ENCODE measurements at regions not wholly inside any gene's neighbourhood (a gene's known extent, or its start where the extent isn't known, plus 50 kb on each side); places are given as distances from the start of the nearest gene placed in this dataset.

GRCh38 chr2:145080426-145080825 lies 560.5 kb upstream of the ZEB2 start:
- intact Hi-C loops (cut with micrococcal nuclease) = no loop called here
- ChIA-PET CTCF (no interaction called here), POLR2A (ENCODE audit: unreplicated experiment) (no interaction called here)
- no peaks in the 10 kb centered on the region for H3K9me3 ChIP-seq (ENCODE audit: low read length)
- H2AFZ ChIP-seq (ENCODE audit: low read length) = no peak overlapping the region
- no peaks in the 10 kb centered on the region for H3F3A ChIP-seq (ENCODE audit: low read length, unreplicated experiment)
- TF ChIP-seq EZH2phosphoT487 (IDR thresholded peaks at IDR 0.05; ENCODE audit: borderline replicate concordance, low read length) = no peak
- TF ChIP-seq CTCF (conservative IDR thresholded peaks at IDR 0.05; ENCODE audit: low read depth, low read length) = no peak
- TF ChIP-seq EZH2 (IDR thresholded peaks at IDR 0.05; ENCODE audit: low read length, unreplicated experiment) = no peak
- no peaks in the 10 kb centered on the region for H3K9me2 ChIP-seq (replicated peaks; ENCODE audit: low read length)
- no peaks in the 10 kb centered on the region for H3K79me2 ChIP-seq (ENCODE audit: low read length)
- H3K4me1 ChIP-seq (ENCODE audit: insufficient read depth, low read length) = no peaks in the 10 kb centered on the region
- H3K27ac ChIP-seq (ENCODE audit: low read length) = no peak overlapping the region
- no peak overlapping the region for H3K9ac ChIP-seq (ENCODE audit: low read length)
- DNase-seq (no peak), ATAC-seq (no peak)
- H3K27me3 ChIP-seq (ENCODE audit: low read length) = no peaks in the 10 kb centered on the region
- no peaks in the 10 kb centered on the region for H3K36me3 ChIP-seq (ENCODE audit: low read depth, low read length)
- no peak overlapping the region for H3K4me2 ChIP-seq (ENCODE audit: low read length)
- BruUV-seq (replicated peaks) = no TSS peak
- no peak overlapping the region for H3K4me3 ChIP-seq (ENCODE audit: low read length)
- H4K20me1 ChIP-seq (ENCODE audit: low read length) = no peaks in the 10 kb centered on the region

GRCh38 chr2:145079641-145080040 lies 559.7 kb upstream of the ZEB2 start:
- Histone ChIP-seq H3K27me3 (ENCODE audit: low read length) (no peaks in the 10 kb centered on the region), H3K27ac (ENCODE audit: low read length) (no peak overlapping the region), H4K20me1 (ENCODE audit: low read length) (no peaks in the 10 kb centered on the region), H3K9ac (ENCODE audit: low read length) (no peak overlapping the region), H3K9me2 (replicated peaks; ENCODE audit: low read length) (no peaks in the 10 kb centered on the region), H3F3A (ENCODE audit: low read length, unreplicated experiment) (no peaks in the 10 kb centered on the region), H3K4me1 (ENCODE audit: insufficient read depth, low read length) (no peaks in the 10 kb centered on the region), H3K79me2 (ENCODE audit: low read length) (no peaks in the 10 kb centered on the region), H3K4me3 (ENCODE audit: low read length) (no peak overlapping the region), H3K9me3 (ENCODE audit: low read length) (no peaks in the 10 kb centered on the region), H2AFZ (ENCODE audit: low read length) (no peak overlapping the region), H3K4me2 (ENCODE audit: low read length) (no peak overlapping the region), H3K36me3 (ENCODE audit: low read depth, low read length) (no peaks in the 10 kb centered on the region)
- ATAC-seq (no peak), DNase-seq (no peak)
- no peak for TF ChIP-seq EZH2phosphoT487 (IDR thresholded peaks at IDR 0.05; ENCODE audit: borderline replicate concordance, low read length)
- no peak for TF ChIP-seq CTCF (conservative IDR thresholded peaks at IDR 0.05; ENCODE audit: low read depth, low read length)
- no peak for TF ChIP-seq EZH2 (IDR thresholded peaks at IDR 0.05; ENCODE audit: low read length, unreplicated experiment)
- no TSS peak for BruUV-seq (replicated peaks)
- POLR2A ChIA-PET (ENCODE audit: unreplicated experiment) = no interaction called here
- intact Hi-C loops (cut with micrococcal nuclease) = no loop called here
- CTCF ChIA-PET = no interaction called here

GRCh38 chr2:145078923-145079322 lies 559.0 kb upstream of the ZEB2 start:
- H3K4me2 ChIP-seq (ENCODE audit: low read length) = no peak overlapping the region
- no TSS peak for BruUV-seq (replicated peaks)
- no peaks in the 10 kb centered on the region for H3K79me2 ChIP-seq (ENCODE audit: low read length)
- no peaks in the 10 kb centered on the region for H3F3A ChIP-seq (ENCODE audit: low read length, unreplicated experiment)
- no peak overlapping the region for H3K9ac ChIP-seq (ENCODE audit: low read length)
- no peaks in the 10 kb centered on the region for H3K36me3 ChIP-seq (ENCODE audit: low read depth, low read length)
- no peaks in the 10 kb centered on the region for H3K9me3 ChIP-seq (ENCODE audit: low read length)
- no peaks in the 10 kb centered on the region for H4K20me1 ChIP-seq (ENCODE audit: low read length)
- H3K4me3 ChIP-seq (ENCODE audit: low read length) = no peak overlapping the region
- ChIA-PET CTCF (no interaction called here), POLR2A (ENCODE audit: unreplicated experiment) (no interaction called here)
- H3K27ac ChIP-seq (ENCODE audit: low read length) = no peak overlapping the region
- H3K27me3 ChIP-seq (ENCODE audit: low read length) = no peaks in the 10 kb centered on the region
- intact Hi-C loops (cut with micrococcal nuclease) = no loop called here
- no peak for TF ChIP-seq EZH2 (IDR thresholded peaks at IDR 0.05; ENCODE audit: low read length, unreplicated experiment)
- no peak for TF ChIP-seq CTCF (conservative IDR thresholded peaks at IDR 0.05; ENCODE audit: low read depth, low read length)
- no peak for TF ChIP-seq EZH2phosphoT487 (IDR thresholded peaks at IDR 0.05; ENCODE audit: borderline replicate concordance, low read length)
- no peak overlapping the region for H2AFZ ChIP-seq (ENCODE audit: low read length)
- no peak for ATAC-seq
- DNase-seq = no peak
- H3K9me2 ChIP-seq (replicated peaks; ENCODE audit: low read length) = no peaks in the 10 kb centered on the region
- no peaks in the 10 kb centered on the region for H3K4me1 ChIP-seq (ENCODE audit: insufficient read depth, low read length)

All from PC-3 (cell line).